H9 (cell line): ENCODE measurements at regions not wholly inside any gene's neighbourhood (a gene's known extent, or its start where the extent isn't known, plus 50 kb on each side); places are given as distances from the start of the nearest gene placed in this dataset.

Experiments used
- DNase-seq: peaks from one replicate; pipeline ENCODE4 v3.0.0-alpha.2; 2017
- H2AFZ ChIP-seq: one replicate; pipeline ENCODE4 v1.6.1; 2013; ENCODE audit warnings: mild to moderate bottlenecking, low read length, control low read depth, moderate library complexity
- H2AK5ac ChIP-seq: 2 replicates; pipeline ENCODE4 v1.6.1; 2013; ENCODE audit warnings: low read length, control low read depth, mixed read lengths; ENCODE audit not compliant: insufficient read length
- H2BK120ac ChIP-seq: one replicate; pipeline ENCODE4 v1.6.1; 2013; ENCODE audit warnings: low read depth, mild to moderate bottlenecking, low read length, control low read depth, inconsistent platforms; ENCODE audit not compliant: poor library complexity, severe bottlenecking
- H2BK12ac ChIP-seq: 2 replicates; pipeline ENCODE4 v1.6.1; 2013; ENCODE audit warnings: low read length, control low read depth, mixed read lengths, low read depth; ENCODE audit not compliant: insufficient read length
- H2BK15ac ChIP-seq: 2 replicates; pipeline ENCODE4 v1.6.1; 2013; ENCODE audit warnings: low read depth, low read length, control low read depth
- H2BK20ac ChIP-seq: one replicate; pipeline ENCODE4 v1.6.1; 2013; ENCODE audit warnings: low read depth, mild to moderate bottlenecking, low read length, control low read depth, inconsistent platforms; ENCODE audit not compliant: poor library complexity, severe bottlenecking
- H2BK5ac ChIP-seq: 2 replicates; pipeline ENCODE4 v1.6.1; 2013; ENCODE audit warnings: low read length, control low read depth, mixed read lengths; ENCODE audit not compliant: insufficient read length
- H3K14ac ChIP-seq: 2 replicates; pipeline ENCODE4 v1.6.1; 2013; ENCODE audit warnings: low read length, control low read depth; ENCODE audit not compliant: insufficient read depth
- H3K18ac ChIP-seq: 2 replicates; pipeline ENCODE4 v1.6.1; 2013; ENCODE audit warnings: low read depth, mild to moderate bottlenecking, mixed read lengths, low read length, control low read depth; ENCODE audit not compliant: insufficient read length
- H3K23ac ChIP-seq: 2 replicates; pipeline ENCODE4 v1.6.1; 2013; ENCODE audit warnings: low read length, control low read depth, mixed read lengths, low read depth; ENCODE audit not compliant: insufficient read length
- H3K23me2 ChIP-seq: 2 replicates; pipeline ENCODE4 v1.6.1; 2013; ENCODE audit warnings: low read depth, mild to moderate bottlenecking, mixed read lengths, low read length, control low read depth; ENCODE audit not compliant: insufficient read length, poor library complexity, severe bottlenecking
- H3K27ac ChIP-seq: 2 replicates; pipeline ENCODE4 v1.5.1; 2013; ENCODE audit warnings: low read length, control low read depth, mixed read lengths, low read depth; ENCODE audit not compliant: insufficient read length
- H3K27me3 ChIP-seq: 2 replicates; pipeline ENCODE4 v1.6.1; 2013; ENCODE audit warnings: low read length, control low read depth, inconsistent platforms; ENCODE audit not compliant: insufficient read depth
- H3K4ac ChIP-seq: 2 replicates; pipeline ENCODE4 v1.6.1; 2013; ENCODE audit warnings: low read depth, mild to moderate bottlenecking, control low read depth, inconsistent platforms, low read length, moderate library complexity
- H3K4me1 ChIP-seq: 2 replicates; pipeline ENCODE4 v1.6.1; 2013; ENCODE audit warnings: low read length, control low read depth, inconsistent platforms; ENCODE audit not compliant: insufficient read depth
- H3K4me2 ChIP-seq: 2 replicates; pipeline ENCODE4 v1.6.1; 2013; ENCODE audit warnings: low read length, control low read depth, mixed read lengths; ENCODE audit not compliant: insufficient read length, insufficient read depth
- H3K56ac ChIP-seq: 2 replicates; pipeline ENCODE4 v1.6.1; 2013; ENCODE audit warnings: low read depth, mild to moderate bottlenecking, mixed read lengths, low read length, control low read depth; ENCODE audit not compliant: insufficient read length
- H3K79me1 ChIP-seq: 2 replicates; pipeline ENCODE4 v1.6.1; 2013; ENCODE audit warnings: low read depth, mild to moderate bottlenecking, moderate library complexity, low read length, control low read depth, inconsistent platforms; ENCODE audit not compliant: insufficient read depth, poor library complexity, severe bottlenecking
- H3K79me2 ChIP-seq: 2 replicates; pipeline ENCODE4 v1.6.1; 2013; ENCODE audit warnings: low read length, control low read depth, inconsistent platforms; ENCODE audit not compliant: insufficient read depth
- H3K9ac ChIP-seq: 2 replicates; pipeline ENCODE4 v1.6.1; 2013; ENCODE audit warnings: low read length, control low read depth, mixed read lengths; ENCODE audit not compliant: insufficient read length; ENCODE audit errors: extremely low read depth
- H3K9me3 ChIP-seq: one replicate; pipeline ENCODE4 v1.6.1; 2013; ENCODE audit warnings: low read depth, low read length, inconsistent platforms; ENCODE audit not compliant: control insufficient read depth
- H3T11ph ChIP-seq: one replicate; pipeline ENCODE4 v1.6.1; 2013; ENCODE audit warnings: mild to moderate bottlenecking, low read length, control low read depth, inconsistent platforms
- H4K20me1 ChIP-seq: one replicate; pipeline ENCODE4 v1.6.1; 2013; ENCODE audit not compliant: control insufficient read depth, insufficient read length, insufficient read depth
- H4K5ac ChIP-seq: 2 replicates; pipeline ENCODE4 v1.6.1; 2013; ENCODE audit warnings: low read depth, mild to moderate bottlenecking, mixed read lengths, low read length, control low read depth; ENCODE audit not compliant: insufficient read length
- H4K8ac ChIP-seq: replicated peaks from 2 replicates; pipeline ENCODE4 v1.6.1; 2013; ENCODE audit warnings: low read length, control low read depth, mixed read lengths, low read depth; ENCODE audit not compliant: insufficient read length
- H4K91ac ChIP-seq: 2 replicates; pipeline ENCODE4 v1.6.1; 2013; ENCODE audit warnings: low read depth, mild to moderate bottlenecking, moderate library complexity, mixed read lengths, low read length, control low read depth; ENCODE audit not compliant: insufficient read length
- H3K27ac Mint-ChIP-seq, 3 experiments: 2 replicates in 2 of 3; 3 replicates in 1 of 3; pipeline ENCODE4 v1.8.0; 2020 to 2021; ENCODE audit warnings: mixed read lengths in 3 of 3, mild to moderate bottlenecking in 1 of 3, moderate library complexity in 1 of 3
- H3K27me3 Mint-ChIP-seq: 2 replicates; pipeline ENCODE4 v1.8.0; 2021; ENCODE audit warnings: low read depth, mild to moderate bottlenecking, moderate library complexity, mixed read lengths
- H3K36me3 Mint-ChIP-seq, 3 experiments: 2 replicates in 2 of 3; 3 replicates in 1 of 3; pipeline ENCODE4 v1.8.0; 2020 to 2021; ENCODE audit warnings: low read depth in 3 of 3, mixed read lengths in 3 of 3; ENCODE audit not compliant: insufficient read depth in 1 of 3
- H3K4me1 Mint-ChIP-seq, 2 experiments: 2 replicates each; pipeline ENCODE4 v1.8.0; 2020; ENCODE audit warnings: mixed read lengths in 2 of 2
- H3K4me3 Mint-ChIP-seq, 2 experiments: 2 replicates in 1 of 2; 3 replicates in 1 of 2; pipeline ENCODE4 v1.8.0; 2020 to 2021; ENCODE audit warnings: mild to moderate bottlenecking in 2 of 2, mixed read lengths in 2 of 2, moderate library complexity in 1 of 2
- H3K9me3 Mint-ChIP-seq, 2 experiments: 2 replicates in 1 of 2; 3 replicates in 1 of 2; pipeline ENCODE4 v1.8.0; 2020; ENCODE audit warnings: mild to moderate bottlenecking in 2 of 2, mixed read lengths in 2 of 2, moderate library complexity in 1 of 2
- CTCF ChIP-seq: fragments of 200-600 bp; sonication (generic); conservative IDR thresholded peaks from 3 replicates; pipeline ENCODE4 v1.8.0; 2021; ENCODE audit warnings: antibody characterized with exemption, mild to moderate bottlenecking

DNA sequence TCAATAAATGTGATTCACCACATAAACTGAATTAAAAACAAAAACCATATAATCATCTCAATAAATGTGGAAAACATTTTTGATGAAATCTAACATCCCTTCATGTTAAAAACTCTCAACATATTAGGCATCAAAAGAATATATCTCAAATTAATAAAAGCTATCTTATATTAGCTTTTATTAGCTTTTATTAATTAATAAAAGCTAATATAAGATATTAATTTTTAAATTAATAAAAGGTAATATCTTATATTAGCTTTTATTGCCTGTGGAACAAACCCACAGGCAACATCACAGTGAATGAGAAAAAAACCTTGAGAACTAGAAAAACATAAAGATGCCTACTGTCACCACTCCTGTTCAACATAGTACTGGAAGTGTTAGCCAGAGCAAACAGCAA is 338.9 kb upstream of the GRIA1 start:
- Histone ChIP-seq H3K14ac (no peak overlapping the region), H2BK20ac (no peak overlapping the region), H3K9ac (no peak overlapping the region), H3K23me2 (no peaks in the 10 kb centered on the region), H2AK5ac (no peak overlapping the region), H3K4me2 (no peak overlapping the region), H3K4ac (no peak overlapping the region), H2BK15ac (no peak overlapping the region), H3K9me3 (no peaks in the 10 kb centered on the region), H4K8ac (no peak overlapping the region), H2BK12ac (no peak overlapping the region), H4K91ac (no peak overlapping the region), H3K56ac (no peak overlapping the region), H2AFZ (no peak overlapping the region), H3K27me3 (no peaks in the 10 kb centered on the region), H2BK120ac (no peak overlapping the region), H4K20me1 (no peaks in the 10 kb centered on the region), H2BK5ac (no peak overlapping the region), H3K4me1 (no peaks in the 10 kb centered on the region), H3K23ac (no peak overlapping the region), H3K79me2 (no peaks in the 10 kb centered on the region), H3K18ac (no peak overlapping the region), H3K27ac (no peak overlapping the region), H3T11ph (no peak overlapping the region), H4K5ac (no peak overlapping the region), H3K79me1 (no peaks in the 10 kb centered on the region)
- Mint-ChIP-seq H3K4me1 (peaks cover 2 to 3% of the 10 kb centered on the region in 2 experiments), H3K27me3 (no peaks in the 10 kb centered on the region), H3K27ac (no peak overlapping the region), H3K36me3 (no peaks in the 10 kb centered on the region), H3K9me3 (peaks cover 0 to 3% of the 10 kb centered on the region in 2 experiments; a peak in 1 of 5 replicates), H3K4me3 (no peak overlapping the region)
- TF ChIP-seq CTCF = no peak
- DNase-seq = no peak
